ENCODE measurements at regions not wholly inside any gene's neighbourhood (a gene's known extent, or its start where the extent isn't known, plus 50 kb on each side); places are given as distances from the start of the nearest gene placed in this dataset.

DNA sequence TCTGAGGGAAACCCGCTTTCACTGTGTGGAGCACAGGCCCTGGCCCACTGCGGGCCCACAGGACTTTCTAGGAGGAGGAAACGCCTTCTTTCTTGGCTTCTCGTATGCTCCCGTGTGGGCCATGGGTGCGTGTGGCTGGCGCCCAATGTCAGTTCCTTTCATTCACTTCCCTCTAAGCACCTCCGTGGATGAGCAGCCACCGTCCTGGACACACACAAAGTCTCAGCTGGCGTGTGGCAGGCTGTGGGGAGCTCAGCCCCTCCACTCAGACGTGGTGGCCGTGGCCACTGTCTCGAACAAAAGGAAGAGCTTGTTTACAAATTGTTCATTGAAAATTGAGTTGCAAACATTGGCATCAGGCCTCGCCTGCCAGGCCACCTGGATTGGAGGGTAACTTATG is 240.0 kb upstream of the SGCG start:
- Histone ChIP-seq H3K9me2 (ENCODE audit: insufficient read depth) (no peaks in the 10 kb centered on the region), H4K20me1 (replicated peaks; ENCODE audit: insufficient read depth) (no peaks in the 10 kb centered on the region), H2AFZ (no peak overlapping the region), H3K4me3 (no peak overlapping the region), H3K4me1 (ENCODE audit: insufficient read depth) (no peaks in the 10 kb centered on the region), H3K79me2 (replicated peaks; ENCODE audit: insufficient read depth) (no peaks in the 10 kb centered on the region), H3K4me2 (no peak overlapping the region), H3K27ac (ENCODE audit: low read depth) (no peak overlapping the region), H3K27me3 (ENCODE audit: insufficient read depth) (no peaks in the 10 kb centered on the region), H3K36me3 (ENCODE audit: insufficient read depth) (no peaks in the 10 kb centered on the region), H3F3A (replicated peaks; ENCODE audit: low read depth) (no peaks in the 10 kb centered on the region)
- Mint-ChIP-seq H3K27me3 (ENCODE audit: insufficient read depth, low read depth, poor library complexity) (peaks cover 3% of the 10 kb centered on the region), H3K4me1 (no peaks in the 10 kb centered on the region; the same call in 2 of the 3 replicates), H3K4me3 (no peak overlapping the region), H3K9me3 (peaks cover 25% of the 10 kb centered on the region), H3K36me3 (ENCODE audit: low read depth) (peaks cover 4% of the 10 kb centered on the region; the same call in 2 of the 3 replicates), H3K27ac (no peak overlapping the region)
- no peak for TF ChIP-seq ZNF331 (CRISPR knock-in tag; IDR thresholded peaks at IDR 0.05; ENCODE audit: low read depth)
- no peak for TF ChIP-seq NANOG (IDR thresholded peaks at IDR 0.05; ENCODE audit: borderline replicate concordance)
- no peak for TF ChIP-seq POLR2AphosphoS5 (IDR thresholded peaks at IDR 0.05; ENCODE audit: low read depth)
- TF ChIP-seq JUNB (IDR thresholded peaks at IDR 0.05; ENCODE audit: unreplicated experiment), result no peak
- TF ChIP-seq EZH2 (IDR thresholded peaks at IDR 0.05; ENCODE audit: low read depth, unreplicated experiment), result no peak
- no peak for TF ChIP-seq EZH2phosphoT487 (IDR thresholded peaks at IDR 0.05; ENCODE audit: unreplicated experiment)
- TF ChIP-seq, protein P1, sequence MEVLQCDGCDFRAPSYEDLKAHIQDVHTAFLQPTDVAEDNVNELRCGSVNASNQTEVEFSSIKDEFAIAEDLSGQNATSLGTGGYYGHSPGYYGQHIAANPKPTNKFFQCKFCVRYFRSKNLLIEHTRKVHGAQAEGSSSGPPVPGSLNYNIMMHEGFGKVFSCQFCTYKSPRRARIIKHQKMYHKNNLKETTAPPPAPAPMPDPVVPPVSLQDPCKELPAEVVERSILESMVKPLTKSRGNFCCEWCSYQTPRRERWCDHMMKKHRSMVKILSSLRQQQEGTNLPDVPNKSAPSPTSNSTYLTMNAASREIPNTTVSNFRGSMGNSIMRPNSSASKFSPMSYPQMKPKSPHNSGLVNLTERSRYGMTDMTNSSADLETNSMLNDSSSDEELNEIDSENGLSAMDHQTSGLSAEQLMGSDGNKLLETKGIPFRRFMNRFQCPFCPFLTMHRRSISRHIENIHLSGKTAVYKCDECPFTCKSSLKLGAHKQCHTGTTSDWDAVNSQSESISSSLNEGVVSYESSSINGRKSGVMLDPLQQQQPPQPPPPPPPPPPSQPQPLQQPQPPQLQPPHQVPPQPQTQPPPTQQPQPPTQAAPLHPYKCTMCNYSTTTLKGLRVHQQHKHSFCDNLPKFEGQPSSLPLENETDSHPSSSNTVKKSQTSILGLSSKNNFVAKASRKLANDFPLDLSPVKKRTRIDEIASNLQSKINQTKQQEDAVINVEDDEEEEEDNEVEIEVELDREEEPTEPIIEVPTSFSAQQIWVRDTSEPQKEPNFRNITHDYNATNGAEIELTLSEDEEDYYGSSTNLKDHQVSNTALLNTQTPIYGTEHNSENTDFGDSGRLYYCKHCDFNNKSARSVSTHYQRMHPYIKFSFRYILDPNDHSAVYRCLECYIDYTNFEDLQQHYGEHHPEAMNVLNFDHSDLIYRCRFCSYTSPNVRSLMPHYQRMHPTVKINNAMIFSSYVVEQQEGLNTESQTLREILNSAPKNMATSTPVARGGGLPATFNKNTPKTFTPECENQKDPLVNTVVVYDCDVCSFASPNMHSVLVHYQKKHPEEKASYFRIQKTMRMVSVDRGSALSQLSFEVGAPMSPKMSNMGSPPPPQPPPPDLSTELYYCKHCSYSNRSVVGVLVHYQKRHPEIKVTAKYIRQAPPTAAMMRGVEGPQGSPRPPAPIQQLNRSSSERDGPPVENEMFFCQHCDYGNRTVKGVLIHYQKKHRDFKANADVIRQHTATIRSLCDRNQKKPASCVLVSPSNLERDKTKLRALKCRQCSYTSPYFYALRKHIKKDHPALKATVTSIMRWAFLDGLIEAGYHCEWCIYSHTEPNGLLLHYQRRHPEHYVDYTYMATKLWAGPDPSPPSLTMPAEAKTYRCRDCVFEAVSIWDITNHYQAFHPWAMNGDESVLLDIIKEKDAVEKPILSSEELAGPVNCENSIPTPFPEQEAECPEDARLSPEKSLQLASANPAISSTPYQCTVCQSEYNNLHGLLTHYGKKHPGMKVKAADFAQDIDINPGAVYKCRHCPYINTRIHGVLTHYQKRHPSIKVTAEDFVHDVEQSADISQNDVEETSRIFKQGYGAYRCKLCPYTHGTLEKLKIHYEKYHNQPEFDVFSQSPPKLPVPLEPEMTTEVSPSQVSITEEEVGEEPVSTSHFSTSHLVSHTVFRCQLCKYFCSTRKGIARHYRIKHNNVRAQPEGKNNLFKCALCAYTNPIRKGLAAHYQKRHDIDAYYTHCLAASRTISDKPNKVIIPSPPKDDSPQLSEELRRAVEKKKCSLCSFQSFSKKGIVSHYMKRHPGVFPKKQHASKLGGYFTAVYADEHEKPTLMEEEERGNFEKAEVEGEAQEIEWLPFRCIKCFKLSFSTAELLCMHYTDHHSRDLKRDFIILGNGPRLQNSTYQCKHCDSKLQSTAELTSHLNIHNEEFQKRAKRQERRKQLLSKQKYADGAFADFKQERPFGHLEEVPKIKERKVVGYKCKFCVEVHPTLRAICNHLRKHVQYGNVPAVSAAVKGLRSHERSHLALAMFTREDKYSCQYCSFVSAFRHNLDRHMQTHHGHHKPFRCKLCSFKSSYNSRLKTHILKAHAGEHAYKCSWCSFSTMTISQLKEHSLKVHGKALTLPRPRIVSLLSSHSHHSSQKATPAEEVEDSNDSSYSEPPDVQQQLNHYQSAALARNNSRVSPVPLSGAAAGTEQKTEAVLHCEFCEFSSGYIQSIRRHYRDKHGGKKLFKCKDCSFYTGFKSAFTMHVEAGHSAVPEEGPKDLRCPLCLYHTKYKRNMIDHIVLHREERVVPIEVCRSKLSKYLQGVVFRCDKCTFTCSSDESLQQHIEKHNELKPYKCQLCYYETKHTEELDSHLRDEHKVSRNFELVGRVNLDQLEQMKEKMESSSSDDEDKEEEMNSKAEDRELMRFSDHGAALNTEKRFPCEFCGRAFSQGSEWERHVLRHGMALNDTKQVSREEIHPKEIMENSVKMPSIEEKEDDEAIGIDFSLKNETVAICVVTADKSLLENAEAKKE (CRISPR knock-in tag; IDR thresholded peaks at IDR 0.05), result no peak
- TF ChIP-seq, protein P2, sequence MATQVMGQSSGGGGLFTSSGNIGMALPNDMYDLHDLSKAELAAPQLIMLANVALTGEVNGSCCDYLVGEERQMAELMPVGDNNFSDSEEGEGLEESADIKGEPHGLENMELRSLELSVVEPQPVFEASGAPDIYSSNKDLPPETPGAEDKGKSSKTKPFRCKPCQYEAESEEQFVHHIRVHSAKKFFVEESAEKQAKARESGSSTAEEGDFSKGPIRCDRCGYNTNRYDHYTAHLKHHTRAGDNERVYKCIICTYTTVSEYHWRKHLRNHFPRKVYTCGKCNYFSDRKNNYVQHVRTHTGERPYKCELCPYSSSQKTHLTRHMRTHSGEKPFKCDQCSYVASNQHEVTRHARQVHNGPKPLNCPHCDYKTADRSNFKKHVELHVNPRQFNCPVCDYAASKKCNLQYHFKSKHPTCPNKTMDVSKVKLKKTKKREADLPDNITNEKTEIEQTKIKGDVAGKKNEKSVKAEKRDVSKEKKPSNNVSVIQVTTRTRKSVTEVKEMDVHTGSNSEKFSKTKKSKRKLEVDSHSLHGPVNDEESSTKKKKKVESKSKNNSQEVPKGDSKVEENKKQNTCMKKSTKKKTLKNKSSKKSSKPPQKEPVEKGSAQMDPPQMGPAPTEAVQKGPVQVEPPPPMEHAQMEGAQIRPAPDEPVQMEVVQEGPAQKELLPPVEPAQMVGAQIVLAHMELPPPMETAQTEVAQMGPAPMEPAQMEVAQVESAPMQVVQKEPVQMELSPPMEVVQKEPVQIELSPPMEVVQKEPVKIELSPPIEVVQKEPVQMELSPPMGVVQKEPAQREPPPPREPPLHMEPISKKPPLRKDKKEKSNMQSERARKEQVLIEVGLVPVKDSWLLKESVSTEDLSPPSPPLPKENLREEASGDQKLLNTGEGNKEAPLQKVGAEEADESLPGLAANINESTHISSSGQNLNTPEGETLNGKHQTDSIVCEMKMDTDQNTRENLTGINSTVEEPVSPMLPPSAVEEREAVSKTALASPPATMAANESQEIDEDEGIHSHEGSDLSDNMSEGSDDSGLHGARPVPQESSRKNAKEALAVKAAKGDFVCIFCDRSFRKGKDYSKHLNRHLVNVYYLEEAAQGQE (IDR thresholded peaks at IDR 0.05; ENCODE audit: unreplicated experiment), result no peak
- TF ChIP-seq, protein P3, sequence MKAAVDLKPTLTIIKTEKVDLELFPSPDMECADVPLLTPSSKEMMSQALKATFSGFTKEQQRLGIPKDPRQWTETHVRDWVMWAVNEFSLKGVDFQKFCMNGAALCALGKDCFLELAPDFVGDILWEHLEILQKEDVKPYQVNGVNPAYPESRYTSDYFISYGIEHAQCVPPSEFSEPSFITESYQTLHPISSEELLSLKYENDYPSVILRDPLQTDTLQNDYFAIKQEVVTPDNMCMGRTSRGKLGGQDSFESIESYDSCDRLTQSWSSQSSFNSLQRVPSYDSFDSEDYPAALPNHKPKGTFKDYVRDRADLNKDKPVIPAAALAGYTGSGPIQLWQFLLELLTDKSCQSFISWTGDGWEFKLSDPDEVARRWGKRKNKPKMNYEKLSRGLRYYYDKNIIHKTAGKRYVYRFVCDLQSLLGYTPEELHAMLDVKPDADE (IDR thresholded peaks at IDR 0.05), result no peak
- TF ChIP-seq, protein P4, sequence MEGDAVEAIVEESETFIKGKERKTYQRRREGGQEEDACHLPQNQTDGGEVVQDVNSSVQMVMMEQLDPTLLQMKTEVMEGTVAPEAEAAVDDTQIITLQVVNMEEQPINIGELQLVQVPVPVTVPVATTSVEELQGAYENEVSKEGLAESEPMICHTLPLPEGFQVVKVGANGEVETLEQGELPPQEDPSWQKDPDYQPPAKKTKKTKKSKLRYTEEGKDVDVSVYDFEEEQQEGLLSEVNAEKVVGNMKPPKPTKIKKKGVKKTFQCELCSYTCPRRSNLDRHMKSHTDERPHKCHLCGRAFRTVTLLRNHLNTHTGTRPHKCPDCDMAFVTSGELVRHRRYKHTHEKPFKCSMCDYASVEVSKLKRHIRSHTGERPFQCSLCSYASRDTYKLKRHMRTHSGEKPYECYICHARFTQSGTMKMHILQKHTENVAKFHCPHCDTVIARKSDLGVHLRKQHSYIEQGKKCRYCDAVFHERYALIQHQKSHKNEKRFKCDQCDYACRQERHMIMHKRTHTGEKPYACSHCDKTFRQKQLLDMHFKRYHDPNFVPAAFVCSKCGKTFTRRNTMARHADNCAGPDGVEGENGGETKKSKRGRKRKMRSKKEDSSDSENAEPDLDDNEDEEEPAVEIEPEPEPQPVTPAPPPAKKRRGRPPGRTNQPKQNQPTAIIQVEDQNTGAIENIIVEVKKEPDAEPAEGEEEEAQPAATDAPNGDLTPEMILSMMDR (conservative IDR thresholded peaks at IDR 0.05; ENCODE audit: low read depth in 2 of 2), result no peak
- no peak for TF ChIP-seq ZNF114 (CRISPR knock-in tag; IDR thresholded peaks at IDR 0.05)
- no peak for TF ChIP-seq CREB1 (CRISPR knock-in tag; IDR thresholded peaks at IDR 0.05; ENCODE audit: low read depth)
- TF ChIP-seq STAT1 (IDR thresholded peaks at IDR 0.05; ENCODE audit: unreplicated experiment), result no peak
- DNase-seq (ENCODE audit: low spot score), result no peak
- no peak for ATAC-seq

All from GM23338 (cell line).